NT2/D1 (cell line): ENCODE measurements at regions not wholly inside any gene's neighbourhood (a gene's known extent, or its start where the extent isn't known, plus 50 kb on each side); places are given as distances from the start of the nearest gene placed in this dataset.

Experiments
- DNase-seq: peaks from one replicate; pipeline ENCODE4 v3.0.0-alpha.2; 2011; ENCODE audit warnings: low read depth, low spot score
- H3K27me3 ChIP-seq: 2 replicates; pipeline ENCODE4 v1.6.0; 2011; ENCODE audit warnings: mild to moderate bottlenecking; ENCODE audit not compliant: insufficient read length, insufficient read depth
- H3K36me3 ChIP-seq: 2 replicates; pipeline ENCODE4 v1.6.1; 2011; ENCODE audit warnings: mild to moderate bottlenecking, low read length, mixed read lengths; ENCODE audit not compliant: insufficient read depth, insufficient read length
- H3K4me1 ChIP-seq: 2 replicates; pipeline ENCODE4 v1.5.1; 2011; ENCODE audit not compliant: insufficient read depth, insufficient read length
- H3K4me3 ChIP-seq: 2 replicates; pipeline ENCODE4 v1.5.1; 2011; ENCODE audit warnings: low read depth; ENCODE audit not compliant: insufficient read length
- H3K9ac ChIP-seq: 2 replicates; pipeline ENCODE4 v1.6.0; 2011; ENCODE audit warnings: low read depth; ENCODE audit not compliant: insufficient read length
- H3K9me3 ChIP-seq: 2 replicates; pipeline ENCODE4 v1.5.1; 2011; ENCODE audit warnings: mild to moderate bottlenecking, low read length; ENCODE audit not compliant: insufficient read depth
- SUZ12 ChIP-seq: IDR thresholded peaks from 2 replicates; pipeline ENCODE4 v1.6.1; 2011; ENCODE audit not compliant: insufficient read length, insufficient read depth; ENCODE audit errors: extremely low read depth
- YY1 ChIP-seq: IDR thresholded peaks from 2 replicates; pipeline ENCODE4 v1.6.1; 2011; ENCODE audit not compliant: insufficient read length, insufficient read depth
- ZNF274 ChIP-seq: IDR thresholded peaks from 2 replicates; pipeline ENCODE4 v1.6.1; 2011; ENCODE audit warnings: mild to moderate bottlenecking, low read depth, low read length

DNA sequence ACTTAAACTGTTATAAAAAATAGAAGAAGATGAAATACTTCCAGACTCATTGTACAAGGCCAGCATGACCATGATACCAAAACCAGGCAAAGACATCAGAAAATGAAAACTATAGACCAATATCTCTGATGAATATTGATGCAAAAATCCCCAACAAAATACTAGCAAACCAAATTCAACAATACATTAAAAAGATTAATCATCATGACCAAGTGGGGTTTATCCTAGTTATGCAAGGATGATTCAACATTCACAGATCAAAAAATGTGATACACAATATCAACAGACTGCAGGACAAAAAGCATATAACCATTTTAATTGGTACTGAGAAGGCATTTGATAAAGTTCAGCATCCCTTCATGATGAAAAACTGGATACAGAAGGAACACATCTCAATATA, 824.5 kb upstream of the RAG2 start:
- Histone ChIP-seq H3K36me3 (no peaks in the 10 kb centered on the region), H3K9ac (no peak overlapping the region), H3K9me3 (peaks cover 11% of the 10 kb centered on the region; the same call in 1 of the 2 replicates), H3K27me3 (no peaks in the 10 kb centered on the region), H3K4me1 (no peaks in the 10 kb centered on the region), H3K4me3 (no peak overlapping the region)
- no peak for DNase-seq
- TF ChIP-seq YY1 (no peak), ZNF274 (no peak), SUZ12 (no peak)

DNA sequence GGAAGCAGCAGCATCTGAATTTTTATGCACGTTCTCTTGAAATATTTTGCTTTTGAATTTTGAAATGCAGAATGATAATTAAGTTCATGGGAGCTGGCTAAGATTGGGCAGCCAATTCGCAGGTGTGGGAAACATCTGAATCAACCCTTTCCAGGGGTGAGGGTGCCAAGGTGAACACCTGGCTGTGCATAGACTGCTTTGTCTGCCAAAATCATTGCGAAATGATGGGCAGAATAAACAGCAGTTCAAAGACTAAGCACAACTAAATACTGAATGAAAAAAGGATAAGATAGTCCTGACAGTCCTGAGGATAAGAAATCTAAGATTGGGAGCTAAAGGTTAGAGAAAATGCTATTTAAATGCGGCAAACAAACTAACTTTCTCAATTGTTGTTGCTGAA, 813.3 kb upstream of the RAG2 start:
- no peaks in the 10 kb centered on the region for H3K4me1 ChIP-seq
- no peak overlapping the region for H3K4me3 ChIP-seq
- H3K36me3 ChIP-seq = no peaks in the 10 kb centered on the region
- DNase-seq = no peak
- H3K27me3 ChIP-seq = no peaks in the 10 kb centered on the region
- H3K9me3 ChIP-seq = no peaks in the 10 kb centered on the region
- no peak for TF ChIP-seq YY1
- TF ChIP-seq ZNF274 = no peak
- no peak for TF ChIP-seq SUZ12
- H3K9ac ChIP-seq = no peak overlapping the region

DNA sequence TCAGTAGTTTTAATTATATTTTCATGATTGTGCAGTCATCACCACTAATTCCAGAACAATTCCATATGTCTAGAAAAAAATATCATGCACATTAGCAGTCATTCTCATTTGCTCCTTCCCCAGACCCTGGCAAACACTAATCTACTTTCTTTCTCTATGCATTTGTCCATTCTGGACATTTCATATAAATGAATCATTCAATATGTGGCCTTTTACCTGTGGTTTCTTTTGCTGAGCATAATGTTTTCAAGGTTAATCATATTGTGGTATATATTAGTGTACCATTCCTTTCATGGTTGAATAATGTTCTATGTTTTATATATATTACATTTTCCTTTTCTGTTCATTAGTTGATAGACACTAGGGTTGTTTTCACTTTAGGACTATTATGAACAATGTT, 811.1 kb upstream of the RAG2 start:
- no peak for TF ChIP-seq SUZ12
- no peak for TF ChIP-seq YY1
- no peak for TF ChIP-seq ZNF274
- Histone ChIP-seq H3K4me1 (no peaks in the 10 kb centered on the region), H3K4me3 (no peak overlapping the region), H3K9me3 (no peaks in the 10 kb centered on the region), H3K36me3 (no peaks in the 10 kb centered on the region), H3K27me3 (no peaks in the 10 kb centered on the region), H3K9ac (no peak overlapping the region)
- no peak for DNase-seq

DNA sequence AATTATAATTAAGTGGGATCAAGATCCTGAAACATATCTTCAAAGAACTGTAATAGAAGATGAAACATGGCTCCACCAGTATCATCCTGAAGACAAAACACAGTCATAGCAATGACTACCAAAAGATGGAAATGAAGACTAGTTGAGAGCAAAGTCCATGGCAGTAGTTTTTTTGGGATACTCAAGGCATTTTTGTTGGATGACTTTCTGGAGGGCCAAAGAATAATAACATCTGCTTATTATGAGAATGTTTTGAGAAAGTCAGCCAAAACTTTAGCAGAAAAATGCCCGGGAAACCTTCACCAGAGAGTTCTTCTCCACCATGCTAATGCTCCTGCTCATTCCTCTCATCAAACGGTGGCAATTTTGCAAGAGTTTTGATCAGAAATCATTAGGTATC, 809.4 kb upstream of the RAG2 start:
- TF ChIP-seq YY1 (no peak), SUZ12 (no peak), ZNF274 (no peak)
- Histone ChIP-seq H3K9ac (no peak overlapping the region), H3K4me1 (no peaks in the 10 kb centered on the region), H3K9me3 (no peaks in the 10 kb centered on the region), H3K4me3 (no peak overlapping the region), H3K36me3 (no peaks in the 10 kb centered on the region), H3K27me3 (no peaks in the 10 kb centered on the region)
- DNase-seq = no peak

DNA sequence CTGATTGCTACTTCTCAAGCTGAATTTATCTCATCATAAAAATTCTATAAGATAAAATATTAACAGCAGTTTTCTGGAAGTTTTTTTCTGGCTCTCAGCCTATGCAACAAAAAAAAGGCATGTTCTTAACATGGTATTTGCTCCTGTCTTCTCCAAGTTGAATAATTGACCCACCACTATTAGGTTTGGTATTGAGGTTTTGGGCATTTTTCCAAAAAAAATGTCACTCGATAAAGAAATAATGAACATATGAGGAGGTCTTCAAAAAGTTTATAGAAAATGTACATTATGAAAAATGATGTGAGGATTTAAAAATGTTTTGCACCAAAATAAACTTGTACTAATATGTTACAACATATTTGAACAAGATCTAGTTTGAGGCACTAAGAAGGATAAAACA, 808.6 kb upstream of the RAG2 start:
- no peak for DNase-seq
- H3K27me3 ChIP-seq = no peaks in the 10 kb centered on the region
- H3K36me3 ChIP-seq = no peaks in the 10 kb centered on the region
- H3K9me3 ChIP-seq = no peaks in the 10 kb centered on the region
- H3K4me3 ChIP-seq = no peak overlapping the region
- H3K9ac ChIP-seq = no peak overlapping the region
- TF ChIP-seq ZNF274 = no peak
- no peak for TF ChIP-seq YY1
- TF ChIP-seq SUZ12 = no peak
- H3K4me1 ChIP-seq = no peaks in the 10 kb centered on the region

DNA sequence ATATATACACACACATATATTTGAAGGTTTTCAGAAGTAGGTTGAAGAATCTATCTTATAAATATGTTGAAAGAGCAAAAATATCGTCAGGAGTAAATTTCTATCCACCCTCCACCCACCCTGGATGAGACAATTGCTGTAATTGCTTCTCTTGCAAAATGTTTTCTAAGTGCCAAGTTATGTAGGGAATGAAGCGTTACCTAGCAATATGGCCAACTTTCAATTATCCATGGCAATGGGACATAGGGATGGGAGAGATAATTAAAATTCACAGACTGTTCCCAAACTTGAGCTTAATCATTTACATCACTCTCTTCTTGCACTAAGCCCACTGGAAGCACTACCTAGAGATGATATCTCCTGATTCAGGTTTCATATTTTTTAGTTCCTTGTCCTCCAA, 806.2 kb upstream of the RAG2 start:
- no peaks in the 10 kb centered on the region for H3K36me3 ChIP-seq
- no peak for DNase-seq
- H3K4me1 ChIP-seq = no peaks in the 10 kb centered on the region
- no peak overlapping the region for H3K4me3 ChIP-seq
- H3K9ac ChIP-seq = no peak overlapping the region
- no peaks in the 10 kb centered on the region for H3K27me3 ChIP-seq
- TF ChIP-seq SUZ12 (no peak), YY1 (no peak)
- no peaks in the 10 kb centered on the region for H3K9me3 ChIP-seq

DNA sequence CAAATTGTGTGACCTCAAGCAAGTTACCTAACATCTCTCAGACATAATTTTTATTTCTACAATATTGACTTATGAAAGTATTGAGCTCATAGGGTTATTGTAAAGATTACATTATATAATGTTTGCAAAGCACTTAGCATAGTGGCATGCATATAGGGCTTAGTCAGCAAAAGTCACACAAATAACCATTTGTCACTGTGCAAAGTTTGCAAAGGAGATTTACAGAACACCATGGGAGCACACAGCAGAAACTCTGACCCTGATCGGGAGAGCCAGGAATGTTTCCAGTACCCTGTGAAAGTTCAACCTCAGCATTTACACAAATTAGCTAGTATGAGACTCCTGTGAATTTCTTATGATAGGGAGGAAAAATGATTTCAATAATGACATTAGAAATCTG, 804.6 kb upstream of the RAG2 start:
- TF ChIP-seq ZNF274 (no peak), SUZ12 (no peak), YY1 (no peak)

DNA sequence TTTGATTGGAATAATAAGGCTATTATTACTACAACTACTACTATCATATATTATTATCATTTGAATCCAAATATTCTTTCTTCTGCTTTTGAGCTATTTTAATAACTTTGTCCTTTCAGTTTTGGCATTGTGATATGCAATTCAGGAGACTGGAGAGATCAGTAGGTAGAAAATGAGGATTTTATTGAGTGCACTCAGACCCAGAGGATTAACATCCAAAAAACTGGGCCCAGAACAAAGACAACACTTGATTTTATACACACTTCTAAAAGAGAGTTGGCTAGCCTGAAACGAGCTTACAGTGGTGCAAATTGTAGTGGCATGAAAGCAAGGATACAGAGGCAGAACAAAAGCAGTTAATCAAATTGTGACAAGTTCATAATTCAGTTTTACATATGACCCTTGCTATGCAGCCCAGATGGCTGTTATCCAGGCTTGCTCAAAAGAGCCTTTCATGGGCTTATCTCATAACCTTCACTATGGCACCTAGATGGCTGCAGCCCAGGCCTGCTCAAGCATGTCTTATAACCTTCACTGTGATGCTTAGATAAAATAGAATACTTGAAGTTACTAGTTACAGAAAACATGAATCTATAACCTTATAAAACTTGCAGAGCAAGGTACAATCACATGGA, 796.3 kb upstream of the RAG2 start:
- Histone ChIP-seq H3K9ac (no peak overlapping the region), H3K4me1 (no peaks in the 10 kb centered on the region), H3K9me3 (peaks cover 27% of the 10 kb centered on the region), H3K4me3 (no peak overlapping the region), H3K27me3 (no peaks in the 10 kb centered on the region), H3K36me3 (no peaks in the 10 kb centered on the region)
- DNase-seq = no peak
- TF ChIP-seq ZNF274 = no peak
- TF ChIP-seq SUZ12 = no peak
- TF ChIP-seq YY1 = no peak

More for the DNA sequence above, 804.6 kb upstream of the RAG2 start:
- DNase-seq = no peak
- H3K4me1 ChIP-seq = no peaks in the 10 kb centered on the region
- no peak overlapping the region for H3K4me3 ChIP-seq
- no peaks in the 10 kb centered on the region for H3K36me3 ChIP-seq
- H3K27me3 ChIP-seq = no peaks in the 10 kb centered on the region
- H3K9me3 ChIP-seq = no peaks in the 10 kb centered on the region
- no peak overlapping the region for H3K9ac ChIP-seq
